ENCODE measurements at regions not wholly inside any gene's neighbourhood (a gene's known extent, or its start where the extent isn't known, plus 50 kb on each side); places are given as distances from the start of the nearest gene placed in this dataset.

DNA sequence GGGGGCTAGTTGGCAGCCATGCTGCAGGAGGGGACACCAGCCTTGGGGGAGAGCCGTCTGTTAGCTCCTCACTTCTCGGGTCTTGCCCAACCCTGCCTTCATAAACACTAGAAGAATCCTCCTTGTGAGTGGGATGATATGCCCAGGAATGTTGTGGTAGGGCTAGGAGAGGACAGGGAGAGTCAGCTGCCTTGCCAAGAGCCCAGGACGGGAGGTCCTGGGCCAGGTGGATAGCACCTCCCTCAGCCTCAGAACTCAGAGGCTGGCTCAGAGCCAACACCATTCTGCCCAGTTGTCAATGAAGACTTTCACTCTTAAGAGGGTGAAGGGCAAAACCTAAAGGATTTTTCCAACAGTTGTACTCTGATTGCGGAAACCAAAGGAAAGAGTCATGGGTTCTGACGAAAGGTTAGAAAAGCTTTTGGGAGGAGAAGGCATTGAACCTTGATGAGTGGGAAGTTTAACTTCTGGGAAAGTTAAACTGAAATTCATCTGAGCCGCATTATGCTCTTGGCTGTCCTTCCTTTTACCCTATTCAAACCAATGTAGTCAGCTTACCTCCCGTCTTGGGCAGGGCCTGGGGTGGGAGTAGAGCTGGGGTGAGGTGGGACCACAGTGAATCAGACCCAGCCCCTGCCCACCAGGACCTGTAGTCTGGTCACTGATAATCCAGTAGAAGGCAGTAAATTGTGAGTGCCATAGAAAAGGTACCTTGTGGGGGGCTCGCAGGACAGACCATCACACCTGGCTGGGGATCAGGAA is 81.9 kb downstream of the FAM43A start:
- no peak for ATAC-seq
- H3K27ac ChIP-seq (ENCODE audit: extremely low read length, insufficient read depth, low read length): no peak overlapping the region
- TF ChIP-seq, protein P1, sequence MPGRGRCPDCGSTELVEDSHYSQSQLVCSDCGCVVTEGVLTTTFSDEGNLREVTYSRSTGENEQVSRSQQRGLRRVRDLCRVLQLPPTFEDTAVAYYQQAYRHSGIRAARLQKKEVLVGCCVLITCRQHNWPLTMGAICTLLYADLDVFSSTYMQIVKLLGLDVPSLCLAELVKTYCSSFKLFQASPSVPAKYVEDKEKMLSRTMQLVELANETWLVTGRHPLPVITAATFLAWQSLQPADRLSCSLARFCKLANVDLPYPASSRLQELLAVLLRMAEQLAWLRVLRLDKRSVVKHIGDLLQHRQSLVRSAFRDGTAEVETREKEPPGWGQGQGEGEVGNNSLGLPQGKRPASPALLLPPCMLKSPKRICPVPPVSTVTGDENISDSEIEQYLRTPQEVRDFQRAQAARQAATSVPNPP (CRISPR knock-in tag; IDR thresholded peaks at IDR 0.05): no peak
- TF ChIP-seq NFATC3 (CRISPR knock-in tag; IDR thresholded peaks at IDR 0.05): no peak
- no peak for TF ChIP-seq ZFP36L1 (CRISPR knock-in tag; IDR thresholded peaks at IDR 0.05)
- no peak for TF ChIP-seq MYNN (CRISPR knock-in tag; IDR thresholded peaks at IDR 0.05; ENCODE audit: low read depth)
- no peak for TF ChIP-seq SALL1 (CRISPR knock-in tag; IDR thresholded peaks at IDR 0.05)
- no peak for TF ChIP-seq ZNF274 (CRISPR knock-in tag; IDR thresholded peaks at IDR 0.05)
- TF ChIP-seq, protein P2, sequence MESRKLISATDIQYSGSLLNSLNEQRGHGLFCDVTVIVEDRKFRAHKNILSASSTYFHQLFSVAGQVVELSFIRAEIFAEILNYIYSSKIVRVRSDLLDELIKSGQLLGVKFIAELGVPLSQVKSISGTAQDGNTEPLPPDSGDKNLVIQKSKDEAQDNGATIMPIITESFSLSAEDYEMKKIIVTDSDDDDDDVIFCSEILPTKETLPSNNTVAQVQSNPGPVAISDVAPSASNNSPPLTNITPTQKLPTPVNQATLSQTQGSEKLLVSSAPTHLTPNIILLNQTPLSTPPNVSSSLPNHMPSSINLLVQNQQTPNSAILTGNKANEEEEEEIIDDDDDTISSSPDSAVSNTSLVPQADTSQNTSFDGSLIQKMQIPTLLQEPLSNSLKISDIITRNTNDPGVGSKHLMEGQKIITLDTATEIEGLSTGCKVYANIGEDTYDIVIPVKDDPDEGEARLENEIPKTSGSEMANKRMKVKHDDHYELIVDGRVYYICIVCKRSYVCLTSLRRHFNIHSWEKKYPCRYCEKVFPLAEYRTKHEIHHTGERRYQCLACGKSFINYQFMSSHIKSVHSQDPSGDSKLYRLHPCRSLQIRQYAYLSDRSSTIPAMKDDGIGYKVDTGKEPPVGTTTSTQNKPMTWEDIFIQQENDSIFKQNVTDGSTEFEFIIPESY (CRISPR knock-in tag; IDR thresholded peaks at IDR 0.05): no peak
- TF ChIP-seq, protein P3, sequence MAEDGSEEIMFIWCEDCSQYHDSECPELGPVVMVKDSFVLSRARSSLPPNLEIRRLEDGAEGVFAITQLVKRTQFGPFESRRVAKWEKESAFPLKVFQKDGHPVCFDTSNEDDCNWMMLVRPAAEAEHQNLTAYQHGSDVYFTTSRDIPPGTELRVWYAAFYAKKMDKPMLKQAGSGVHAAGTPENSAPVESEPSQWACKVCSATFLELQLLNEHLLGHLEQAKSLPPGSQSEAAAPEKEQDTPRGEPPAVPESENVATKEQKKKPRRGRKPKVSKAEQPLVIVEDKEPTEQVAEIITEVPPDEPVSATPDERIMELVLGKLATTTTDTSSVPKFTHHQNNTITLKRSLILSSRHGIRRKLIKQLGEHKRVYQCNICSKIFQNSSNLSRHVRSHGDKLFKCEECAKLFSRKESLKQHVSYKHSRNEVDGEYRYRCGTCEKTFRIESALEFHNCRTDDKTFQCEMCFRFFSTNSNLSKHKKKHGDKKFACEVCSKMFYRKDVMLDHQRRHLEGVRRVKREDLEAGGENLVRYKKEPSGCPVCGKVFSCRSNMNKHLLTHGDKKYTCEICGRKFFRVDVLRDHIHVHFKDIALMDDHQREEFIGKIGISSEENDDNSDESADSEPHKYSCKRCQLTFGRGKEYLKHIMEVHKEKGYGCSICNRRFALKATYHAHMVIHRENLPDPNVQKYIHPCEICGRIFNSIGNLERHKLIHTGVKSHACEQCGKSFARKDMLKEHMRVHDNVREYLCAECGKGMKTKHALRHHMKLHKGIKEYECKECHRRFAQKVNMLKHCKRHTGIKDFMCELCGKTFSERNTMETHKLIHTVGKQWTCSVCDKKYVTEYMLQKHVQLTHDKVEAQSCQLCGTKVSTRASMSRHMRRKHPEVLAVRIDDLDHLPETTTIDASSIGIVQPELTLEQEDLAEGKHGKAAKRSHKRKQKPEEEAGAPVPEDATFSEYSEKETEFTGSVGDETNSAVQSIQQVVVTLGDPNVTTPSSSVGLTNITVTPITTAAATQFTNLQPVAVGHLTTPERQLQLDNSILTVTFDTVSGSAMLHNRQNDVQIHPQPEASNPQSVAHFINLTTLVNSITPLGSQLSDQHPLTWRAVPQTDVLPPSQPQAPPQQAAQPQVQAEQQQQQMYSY (CRISPR knock-in tag; IDR thresholded peaks at IDR 0.05): no peak
- TF ChIP-seq SMC3 (IDR thresholded peaks at IDR 0.05; ENCODE audit: low read length): no peak
- ChIA-PET POLR2A (no interaction called here), CTCF (ENCODE audit: low intra/inter-chr PET ratio, low total read pairs) (no interaction called here)
- peaks cover 22% of the 10 kb centered on the region for H3K4me1 ChIP-seq (ENCODE audit: insufficient read depth, low read length)
- H3K9ac ChIP-seq (ENCODE audit: insufficient read depth, low read depth, low read length): no peak overlapping the region
- in situ Hi-C loops (cut with HindIII; ENCODE audit: extremely low pct_ligation_motif_present, low pct_unique_long_range_greater_than_20kb) (no loop called here), intact Hi-C loops (cut with micrococcal nuclease; ENCODE audit: unreplicated experiment) (no loop called here)
- H3K79me2 ChIP-seq (ENCODE audit: insufficient read depth, low read length): no peaks in the 10 kb centered on the region
- no peak for DNase-seq (ENCODE audit: low spot score)
- no peak overlapping the region for H3K4me3 ChIP-seq (replicated peaks in 1 of 3; ENCODE audit: insufficient read depth in 1 of 3, low read depth in 2 of 3, low read length in 3 of 3)
- BruUV-seq (replicated peaks): no TSS peak
- H3K9me3 ChIP-seq (ENCODE audit: low read length): no peaks in the 10 kb centered on the region
- no peaks in the 10 kb centered on the region for H4K20me1 ChIP-seq (ENCODE audit: insufficient read depth, low read length)
- H3K27me3 ChIP-seq (ENCODE audit: control insufficient read depth in 1 of 2, insufficient read depth in 2 of 2, low read length in 2 of 2): peaks cover 0 to 22% of the 10 kb centered on the region in 2 experiments; a peak in 2 of 5 replicates
- FAIRE-seq: no peak
- no peaks in the 10 kb centered on the region for H3K36me3 ChIP-seq (replicated peaks in 1 of 2; ENCODE audit: control insufficient read depth in 1 of 2, insufficient read depth in 2 of 2, low read length in 2 of 2)
- WGBS (ENCODE audit: low lambda C conversion rate): 62% methylated on average over 8 of the region's 8 CpGs
- no peak overlapping the region for H2AFZ ChIP-seq (ENCODE audit: low read length)
- no peak overlapping the region for H3K4me2 ChIP-seq (ENCODE audit: low read depth, low read length)
